SU-DHL-6 (cell line): ENCODE measurements at regions not wholly inside any gene's neighbourhood (a gene's known extent, or its start where the extent isn't known, plus 50 kb on each side); places are given as distances from the start of the nearest gene placed in this dataset.

ENCODE experiments used
- H2AFZ ChIP-seq: fragments of 200-600 bp; sonication (generic); 2 replicates; pipeline ENCODE4 v1.6.1; 2014; ENCODE audit warnings: low read depth, mild to moderate bottlenecking, moderate library complexity, mixed read lengths, antibody characterized with exemption, low read length; ENCODE audit not compliant: severe bottlenecking
- H3F3A ChIP-seq: fragments of 200-600 bp; shearing (Covaris generic); 2 replicates; pipeline ENCODE4 v1.6.0; 2016; ENCODE audit warnings: antibody characterized with exemption, mild to moderate bottlenecking; ENCODE audit not compliant: insufficient read depth
- H3K27ac ChIP-seq: fragments of 200-600 bp; sonication (generic); 2 replicates; pipeline ENCODE4 v1.5.1; 2016; ENCODE audit warnings: low read depth, mild to moderate bottlenecking, low read length, moderate library complexity, mixed read lengths
- H3K27me3 ChIP-seq: fragments of 200-600 bp; sonication (generic), shearing (Covaris generic); 2 replicates; pipeline ENCODE4 v1.6.0; 2014; ENCODE audit warnings: mild to moderate bottlenecking, low read length
- H3K36me3 ChIP-seq: fragments of 200-600 bp; sonication (generic); 2 replicates; pipeline ENCODE4 v1.6.1; 2014; ENCODE audit warnings: mild to moderate bottlenecking, low read length, mixed read lengths
- H3K4me2 ChIP-seq: fragments of 300-600, 200-600 bp; shearing (Covaris generic), sonication (generic); 2 replicates; pipeline ENCODE4 v1.6.0; 2014; ENCODE audit warnings: low read length, low read depth, mild to moderate bottlenecking; ENCODE audit not compliant: poor library complexity, severe bottlenecking
- H3K4me3 ChIP-seq: fragments of 200-600 bp; sonication (generic); 2 replicates; pipeline ENCODE4 v1.5.1; 2014; ENCODE audit warnings: antibody characterized with exemption, low read length, mild to moderate bottlenecking, mixed read lengths; ENCODE audit not compliant: insufficient read depth, poor library complexity, severe bottlenecking
- H3K79me2 ChIP-seq: fragments of 200-600 bp; sonication (generic); 2 replicates; pipeline ENCODE4 v1.6.1; 2014; ENCODE audit warnings: mild to moderate bottlenecking, low read length, moderate library complexity; ENCODE audit not compliant: insufficient read depth
- H3K9ac ChIP-seq: fragments of 200-600 bp; sonication (generic); 2 replicates; pipeline ENCODE4 v1.7.0; 2014; ENCODE audit warnings: mild to moderate bottlenecking, low read length
- H3K9me2 ChIP-seq: fragments of 200-600 bp; sonication (generic); replicated peaks from 2 replicates; pipeline ENCODE4 v1.6.1; 2014; ENCODE audit warnings: low read length; ENCODE audit not compliant: insufficient read depth
- H3K9me3 ChIP-seq: fragments of 200-600 bp; sonication (generic); 2 replicates; pipeline ENCODE4 v1.6.1; 2014; ENCODE audit warnings: low read length, mixed read lengths; ENCODE audit not compliant: insufficient read depth
- H4K20me1 ChIP-seq: fragments of 200-600 bp; sonication (generic); 2 replicates; pipeline ENCODE4 v1.6.1; 2014; ENCODE audit warnings: low read depth, mild to moderate bottlenecking, antibody characterized with exemption, low read length, moderate library complexity, mixed read lengths
- CTCF ChIP-seq: fragments of 200-600 bp; sonication (generic); IDR thresholded peaks from one replicate; pipeline ENCODE4 v1.5.1; 2017; ENCODE audit warnings: antibody characterized with exemption, mild to moderate bottlenecking, low read length, moderate library complexity; ENCODE audit not compliant: insufficient read depth, poor library complexity, severe bottlenecking
- EZH2phosphoT487 ChIP-seq: fragments of 200-600 bp; sonication (generic), shearing (Covaris generic); conservative IDR thresholded peaks from 2 replicates; pipeline ENCODE4 v1.6.1; 2018; ENCODE audit warnings: mild to moderate bottlenecking, antibody characterized with exemption, low read length, moderate library complexity, mixed read lengths

DNA sequence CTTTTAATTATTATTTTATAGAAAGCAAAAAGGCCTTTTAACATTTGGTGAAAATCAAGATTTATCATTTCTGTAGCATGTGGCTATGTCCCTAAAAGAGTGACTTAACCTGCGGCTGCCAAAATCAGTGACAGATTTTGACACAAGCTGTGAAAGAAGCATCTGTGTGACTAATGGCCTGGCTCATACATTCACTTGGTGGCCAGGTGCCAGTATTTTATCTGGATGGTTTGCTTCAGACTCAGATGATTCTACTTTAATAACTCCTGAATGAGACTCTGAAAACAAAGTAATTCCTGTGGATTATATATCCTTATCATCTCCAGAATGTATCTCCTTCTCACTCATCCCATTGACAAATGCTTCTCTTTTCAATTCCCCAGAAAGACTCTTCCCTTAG lies 103.0 kb downstream of the FSCB start:
- TF ChIP-seq CTCF (no peak), EZH2phosphoT487 (no peak)
- Histone ChIP-seq H3K4me2 (no peak overlapping the region), H4K20me1 (no peaks in the 10 kb centered on the region), H3F3A (no peaks in the 10 kb centered on the region), H3K36me3 (no peaks in the 10 kb centered on the region), H3K79me2 (no peaks in the 10 kb centered on the region), H3K9me3 (no peaks in the 10 kb centered on the region), H3K27me3 (no peaks in the 10 kb centered on the region), H3K9ac (no peak overlapping the region), H3K27ac (no peak overlapping the region), H3K4me3 (no peak overlapping the region), H2AFZ (no peak overlapping the region), H3K9me2 (no peaks in the 10 kb centered on the region)

- H3K36me3 ChIP-seq, result no peaks in the 10 kb centered on the region
- H4K20me1 ChIP-seq, result no peaks in the 10 kb centered on the region
- no peaks in the 10 kb centered on the region for H3F3A ChIP-seq
- H3K9me2 ChIP-seq, result no peaks in the 10 kb centered on the region
- no peak overlapping the region for H3K27ac ChIP-seq
- H3K27me3 ChIP-seq, result no peaks in the 10 kb centered on the region
- no peak for TF ChIP-seq CTCF
- no peak for TF ChIP-seq EZH2phosphoT487
- no peak overlapping the region for H2AFZ ChIP-seq
- no peak overlapping the region for H3K4me3 ChIP-seq
- no peaks in the 10 kb centered on the region for H3K9me3 ChIP-seq
- H3K79me2 ChIP-seq, result no peaks in the 10 kb centered on the region
- H3K9ac ChIP-seq, result no peak overlapping the region
- H3K4me2 ChIP-seq, result no peak overlapping the region
These were observed 103.9 kb downstream of the FSCB start for GRCh38 chr14:44403193-44403592.

GRCh38 chr14:44396226-44396625 lies 110.9 kb downstream of the FSCB start:
- H3K36me3 ChIP-seq, result no peaks in the 10 kb centered on the region
- TF ChIP-seq EZH2phosphoT487 (no peak), CTCF (no peak)

More at GRCh38 chr14:44396226-44396625, 110.9 kb downstream of the FSCB start:
- Histone ChIP-seq H3K27me3 (no peaks in the 10 kb centered on the region), H3K9me2 (no peaks in the 10 kb centered on the region), H3K9ac (no peak overlapping the region), H3K79me2 (no peaks in the 10 kb centered on the region), H3K4me2 (no peak overlapping the region), H3K27ac (no peak overlapping the region), H3K9me3 (no peaks in the 10 kb centered on the region), H3K4me3 (no peak overlapping the region), H2AFZ (no peak overlapping the region), H3F3A (no peaks in the 10 kb centered on the region), H4K20me1 (no peaks in the 10 kb centered on the region)
